GM12892 (cell line): ENCODE measurements at regions not wholly inside any gene's neighbourhood (a gene's known extent, or its start where the extent isn't known, plus 50 kb on each side); places are given as distances from the start of the nearest gene placed in this dataset.

Experiments
- POLR2A ChIP-seq: IDR thresholded peaks from 2 replicates; pipeline ENCODE4 v1.6.1; 2011; ENCODE audit warnings: low read depth, low read length, control low read depth
- POLR2AphosphoS5 ChIP-seq: IDR thresholded peaks from 2 replicates; pipeline ENCODE4 v1.6.1; 2011; ENCODE audit warnings: low read depth, low read length, control low read depth

GRCh38 chr1:58949551-58950220 is 165.8 kb upstream of the JUN start:
- TF ChIP-seq POLR2A (no peak), POLR2AphosphoS5 (no peak)
